Suprapubic skin (tissue), 4 donors: ENCODE measurements at regions not wholly inside any gene's neighbourhood (a gene's known extent, or its start where the extent isn't known, plus 50 kb on each side); places are given as distances from the start of the nearest gene placed in this dataset.

Experiments
- EP300 ChIP-seq: sonication (generic); formaldehyde crosslinking; IDR thresholded peaks from one replicate; pipeline ENCODE4 v1.6.1; 2017; ENCODE audit warnings: antibody characterized with exemption
- POLR2A ChIP-seq, 2 donors: fragments of 450-650 bp; IDR thresholded peaks; one replicate each; pipeline ENCODE4 v1.6.1; 2017; ENCODE audit warnings: antibody characterized with exemption in 2 of 2, mild to moderate bottlenecking in 2 of 2, moderate library complexity in 2 of 2
- POLR2AphosphoS5 ChIP-seq, 3 donors: sonication (generic); formaldehyde crosslinking; IDR thresholded peaks; one replicate each; pipeline ENCODE4 v1.6.1; 2017; ENCODE audit warnings: antibody characterized with exemption in 3 of 3
- TF ChIP-seq, protein P1 (sequence below), 2 donors: fragments of 200-600 bp in 1 of 2; fragments of 450-650 bp in 1 of 2; sonication (generic) in 1 of 2; IDR thresholded peaks; one replicate each; pipeline ENCODE4 v1.5.1; 2016 to 2019; ENCODE audit warnings: antibody characterized with exemption in 2 of 2, mild to moderate bottlenecking in 1 of 2, moderate library complexity in 1 of 2

DNA sequence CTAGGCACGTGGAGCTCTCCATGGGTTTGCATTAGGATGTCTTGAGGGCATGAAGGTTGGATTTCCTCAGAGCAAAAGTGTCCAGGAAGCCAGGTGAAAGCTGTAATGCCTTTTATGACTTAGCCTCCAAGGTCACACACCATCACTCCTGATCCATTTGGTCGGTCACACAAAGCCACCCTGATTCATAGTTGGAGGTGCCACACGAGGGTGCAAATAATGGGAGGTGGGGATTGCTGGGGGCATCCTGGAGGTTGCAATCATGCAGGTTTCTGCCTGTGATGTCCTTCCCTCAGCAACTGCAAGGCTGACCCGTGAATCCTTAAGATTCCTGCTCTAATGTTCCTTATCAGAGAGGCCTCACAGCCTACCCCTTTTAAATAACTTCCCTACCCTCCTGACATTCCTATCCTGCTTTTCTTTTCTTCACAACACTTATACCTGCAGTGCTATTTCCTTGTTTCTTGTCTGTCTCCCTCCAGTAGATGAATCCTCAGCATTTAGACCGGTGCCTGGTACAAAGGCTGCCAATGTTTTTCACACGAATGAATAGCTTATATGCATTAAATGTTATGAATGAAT is 97.1 kb downstream of the LIPG start:
- TF ChIP-seq, protein P1, sequence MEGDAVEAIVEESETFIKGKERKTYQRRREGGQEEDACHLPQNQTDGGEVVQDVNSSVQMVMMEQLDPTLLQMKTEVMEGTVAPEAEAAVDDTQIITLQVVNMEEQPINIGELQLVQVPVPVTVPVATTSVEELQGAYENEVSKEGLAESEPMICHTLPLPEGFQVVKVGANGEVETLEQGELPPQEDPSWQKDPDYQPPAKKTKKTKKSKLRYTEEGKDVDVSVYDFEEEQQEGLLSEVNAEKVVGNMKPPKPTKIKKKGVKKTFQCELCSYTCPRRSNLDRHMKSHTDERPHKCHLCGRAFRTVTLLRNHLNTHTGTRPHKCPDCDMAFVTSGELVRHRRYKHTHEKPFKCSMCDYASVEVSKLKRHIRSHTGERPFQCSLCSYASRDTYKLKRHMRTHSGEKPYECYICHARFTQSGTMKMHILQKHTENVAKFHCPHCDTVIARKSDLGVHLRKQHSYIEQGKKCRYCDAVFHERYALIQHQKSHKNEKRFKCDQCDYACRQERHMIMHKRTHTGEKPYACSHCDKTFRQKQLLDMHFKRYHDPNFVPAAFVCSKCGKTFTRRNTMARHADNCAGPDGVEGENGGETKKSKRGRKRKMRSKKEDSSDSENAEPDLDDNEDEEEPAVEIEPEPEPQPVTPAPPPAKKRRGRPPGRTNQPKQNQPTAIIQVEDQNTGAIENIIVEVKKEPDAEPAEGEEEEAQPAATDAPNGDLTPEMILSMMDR (IDR thresholded peaks at IDR 0.05) = no peak
- TF ChIP-seq POLR2AphosphoS5 (IDR thresholded peaks at IDR 0.05) (no peak), EP300 (no peak), POLR2A (IDR thresholded peaks at IDR 0.05) (no peak)
